GM13977 (cell line): ENCODE measurements at regions not wholly inside any gene's neighbourhood (a gene's known extent, or its start where the extent isn't known, plus 50 kb on each side); places are given as distances from the start of the nearest gene placed in this dataset.
"Not testable (repeated sequence)": the region's sequence is repeated elsewhere in the genome, so short reads cannot be mapped to it uniquely, and the experiment has no call there.

Experiments used
- DNase-seq: peaks from one replicate; pipeline ENCODE4 v3.0.0; 2012; ENCODE audit warnings: low spot score
- in situ Hi-C: fragments of 300-500 bp; cut with MboI; formaldehyde crosslinking; loops from one replicate; pipeline ENCODE4 v1.12.0; 2022; ENCODE audit warnings: low sequenced_read_pairs, low pct_unique_long_range_greater_than_20kb, mixed read lengths, inconsistent platforms; ENCODE audit not compliant: unreplicated experiment
- TF ChIP-seq, protein P1 (sequence below): IDR thresholded peaks from 2 replicates; pipeline ENCODE4 v1.5.1; 2012; ENCODE audit warnings: mild to moderate bottlenecking, control low read depth; ENCODE audit not compliant: insufficient read depth; ENCODE audit errors: extremely low read depth, missing control alignments

DNA sequence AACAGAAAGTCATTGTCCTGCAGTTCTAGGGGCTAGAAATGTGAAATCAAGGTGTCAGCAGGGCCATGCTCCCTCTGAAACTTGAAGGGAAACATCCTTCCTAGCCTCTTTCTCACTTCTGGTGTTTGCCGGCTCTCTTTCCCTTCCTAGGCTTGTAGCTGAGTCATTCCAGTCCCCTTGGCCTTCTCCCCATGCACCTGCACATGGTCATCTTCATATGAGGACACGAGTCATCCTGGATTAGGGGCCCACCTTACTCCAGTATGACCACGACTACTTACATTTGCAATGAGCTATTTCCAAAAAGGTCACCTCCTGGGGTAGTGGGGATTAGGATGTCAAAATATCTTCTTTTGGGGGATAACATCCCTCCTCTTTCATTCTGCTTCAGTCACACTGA, 168.5 kb upstream of the CXCR4 start:
- in situ Hi-C loops, result no loop called here
- TF ChIP-seq, protein P1, sequence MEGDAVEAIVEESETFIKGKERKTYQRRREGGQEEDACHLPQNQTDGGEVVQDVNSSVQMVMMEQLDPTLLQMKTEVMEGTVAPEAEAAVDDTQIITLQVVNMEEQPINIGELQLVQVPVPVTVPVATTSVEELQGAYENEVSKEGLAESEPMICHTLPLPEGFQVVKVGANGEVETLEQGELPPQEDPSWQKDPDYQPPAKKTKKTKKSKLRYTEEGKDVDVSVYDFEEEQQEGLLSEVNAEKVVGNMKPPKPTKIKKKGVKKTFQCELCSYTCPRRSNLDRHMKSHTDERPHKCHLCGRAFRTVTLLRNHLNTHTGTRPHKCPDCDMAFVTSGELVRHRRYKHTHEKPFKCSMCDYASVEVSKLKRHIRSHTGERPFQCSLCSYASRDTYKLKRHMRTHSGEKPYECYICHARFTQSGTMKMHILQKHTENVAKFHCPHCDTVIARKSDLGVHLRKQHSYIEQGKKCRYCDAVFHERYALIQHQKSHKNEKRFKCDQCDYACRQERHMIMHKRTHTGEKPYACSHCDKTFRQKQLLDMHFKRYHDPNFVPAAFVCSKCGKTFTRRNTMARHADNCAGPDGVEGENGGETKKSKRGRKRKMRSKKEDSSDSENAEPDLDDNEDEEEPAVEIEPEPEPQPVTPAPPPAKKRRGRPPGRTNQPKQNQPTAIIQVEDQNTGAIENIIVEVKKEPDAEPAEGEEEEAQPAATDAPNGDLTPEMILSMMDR, result no peak
- DNase-seq, result no peak

GRCh38 chr2:136284226-136285119, 166.5 kb upstream of the CXCR4 start:
- TF ChIP-seq, protein P1, result no peak
- DNase-seq, result peak; percentile 28
- in situ Hi-C loops, result no loop called here

DNA sequence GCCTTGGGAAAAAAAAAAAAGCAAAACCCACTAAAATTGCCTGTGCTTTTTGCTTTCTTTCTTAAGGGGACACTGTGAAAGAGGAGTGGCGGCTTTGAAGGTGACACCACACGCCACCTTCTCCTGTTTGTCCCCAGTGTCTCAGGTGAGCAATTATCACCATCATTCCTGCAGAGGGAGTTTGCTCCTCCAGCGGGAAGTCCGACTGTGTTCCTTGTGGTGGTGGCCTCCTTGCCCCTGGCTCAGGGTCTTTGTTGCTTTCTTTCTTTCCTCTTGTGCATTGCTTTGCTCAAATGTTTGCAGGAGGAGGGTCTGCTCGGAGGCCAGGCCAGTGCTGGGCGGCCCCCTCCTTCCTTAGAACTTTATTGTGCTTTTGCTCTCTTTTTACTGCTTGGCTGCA, 164.3 kb upstream of the CXCR4 start:
- TF ChIP-seq, protein P1, result no peak
- in situ Hi-C loops, result no loop called here
- no peak for DNase-seq

- no peak for DNase-seq
- TF ChIP-seq, protein P1, result no peak
- in situ Hi-C loops, result no loop called here
Observed at GRCh38 chr2:136281281-136282114, 163.5 kb upstream of the CXCR4 start.

DNA sequence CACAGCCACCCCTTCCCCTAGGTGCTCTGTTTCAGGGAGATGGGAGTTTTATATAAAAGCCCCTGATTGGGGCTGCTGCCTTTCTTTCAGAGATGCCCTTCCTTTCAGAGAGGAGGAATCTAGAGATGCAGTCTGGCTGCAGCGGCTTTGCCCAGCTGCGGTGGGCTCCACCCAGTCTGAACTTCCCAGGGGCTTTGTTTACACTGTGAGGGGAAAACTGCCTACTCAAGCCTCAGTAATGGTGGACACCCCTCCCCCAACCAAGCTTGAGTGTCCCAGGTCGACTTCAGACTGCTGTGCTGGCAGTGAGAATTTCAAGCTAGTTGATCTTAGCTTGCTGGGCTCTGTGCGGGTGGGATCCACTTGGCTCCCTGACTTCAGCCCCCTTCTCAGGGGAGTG, 148.4 kb upstream of the CXCR4 start:
- DNase-seq, in situ Hi-C loops: not testable (repeated sequence)

- TF ChIP-seq, protein P1, result no peak
- in situ Hi-C loops, result no loop called here
- DNase-seq, result no peak
Observed at GRCh38 chr2:136259551-136259950, 141.6 kb upstream of the CXCR4 start.

GRCh38 chr2:136257893-136258292, 139.9 kb upstream of the CXCR4 start:
- DNase-seq, result no peak
- in situ Hi-C loops, result no loop called here
- TF ChIP-seq, protein P1, result no peak
